Spleen (tissue), 7 donors: ENCODE measurements at regions not wholly inside any gene's neighbourhood (a gene's known extent, or its start where the extent isn't known, plus 50 kb on each side); places are given as distances from the start of the nearest gene placed in this dataset.

Experiments
- CTCF ChIP-seq, 11 experiments: fragments of 200-600 bp in 7 of 11; fragments of 450-650 bp in 4 of 11; sonication (generic) in 4 of 11; IDR thresholded peaks in 8 of 11; conservative IDR thresholded peaks in 3 of 11; 1 replicate in 7 of 11; 2 replicates in 4 of 11; pipeline versions ENCODE4 v1.4.0 to v1.8.0; 2016 to 2021; ENCODE audit warnings: antibody characterized with exemption in 11 of 11, inconsistent platforms in 4 of 11, mild to moderate bottlenecking in 1 of 11
- POLR2AphosphoS5 ChIP-seq, 3 donors: sonication (generic); formaldehyde crosslinking; IDR thresholded peaks; one replicate each; pipeline ENCODE4 v1.5.1; 2017; ENCODE audit warnings: antibody characterized with exemption in 3 of 3
- donor health status: DM: no; HTN: no; CAD: no; lungs with moderate emphysema.
- donor health status: DM: no; HTN: no; CAD: no.
- donor health status: DM: no; HTN: no; CAD: no.

GRCh38 chr5:106675687-106676086 lies 995.0 kb downstream of the EFNA5 start:
- TF ChIP-seq CTCF (IDR thresholded peaks at IDR 0.05 in 8 of 11, conservative IDR thresholded peaks at IDR 0.05 in 3 of 11), result no peak
- no peak for TF ChIP-seq POLR2AphosphoS5 (IDR thresholded peaks at IDR 0.05)
